Colonic mucosa (tissue), 4 donors: ENCODE measurements at regions not wholly inside any gene's neighbourhood (a gene's known extent, or its start where the extent isn't known, plus 50 kb on each side); places are given as distances from the start of the nearest gene placed in this dataset.

Experiments
- DNase-seq: peaks from one replicate; pipeline ENCODE4 v3.0.0-alpha.2; 2020
- H3K27ac ChIP-seq: fragments of 200-600 bp; one replicate; pipeline ENCODE4 v1.8.0; 2021
- H3K27me3 ChIP-seq: fragments of 200-600 bp; one replicate; pipeline ENCODE4 v1.8.0; 2021
- H3K36me3 ChIP-seq: fragments of 200-600 bp; one replicate; pipeline ENCODE4 v1.8.0; 2021
- H3K4me1 ChIP-seq: fragments of 200-600 bp; one replicate; pipeline ENCODE4 v1.8.0; 2021; ENCODE audit warnings: mild to moderate bottlenecking
- H3K4me3 ChIP-seq: fragments of 200-600 bp; one replicate; pipeline ENCODE4 v1.8.0; 2021
- H3K9ac ChIP-seq, 2 donors: one replicate each; pipeline ENCODE4 v1.7.0; 2013; ENCODE audit warnings: control low read depth in 2 of 2, low read depth in 2 of 2, low read length in 2 of 2
- H3K9me3 ChIP-seq: fragments of 200-600 bp; one replicate; pipeline ENCODE4 v1.8.0; 2021
- intact Hi-C: fragments of 100-400 bp; cut with DNase I; formaldehyde crosslinking; loops from one replicate; pipeline ENCODE4 v1.14.1; 2022
- TF ChIP-seq, protein P1 (sequence below): fragments of 200-600 bp; IDR thresholded peaks from one replicate; pipeline ENCODE4 v1.8.0; 2022; ENCODE audit warnings: antibody characterized with exemption, mild to moderate bottlenecking
- donor health status: healthy.
- donor health status: DM: no; HTN: no; CAD: no.
- donor health status: DM: no; HTN: no; CAD: no.

- Histone ChIP-seq H3K36me3 (no peaks in the 10 kb centered on the region), H3K27ac (no peak overlapping the region), H3K4me3 (no peak overlapping the region), H3K9me3 (no peaks in the 10 kb centered on the region), H3K9ac (no peak overlapping the region), H3K27me3 (no peaks in the 10 kb centered on the region), H3K4me1 (no peaks in the 10 kb centered on the region)
- DNase-seq = no peak
- TF ChIP-seq, protein P1, sequence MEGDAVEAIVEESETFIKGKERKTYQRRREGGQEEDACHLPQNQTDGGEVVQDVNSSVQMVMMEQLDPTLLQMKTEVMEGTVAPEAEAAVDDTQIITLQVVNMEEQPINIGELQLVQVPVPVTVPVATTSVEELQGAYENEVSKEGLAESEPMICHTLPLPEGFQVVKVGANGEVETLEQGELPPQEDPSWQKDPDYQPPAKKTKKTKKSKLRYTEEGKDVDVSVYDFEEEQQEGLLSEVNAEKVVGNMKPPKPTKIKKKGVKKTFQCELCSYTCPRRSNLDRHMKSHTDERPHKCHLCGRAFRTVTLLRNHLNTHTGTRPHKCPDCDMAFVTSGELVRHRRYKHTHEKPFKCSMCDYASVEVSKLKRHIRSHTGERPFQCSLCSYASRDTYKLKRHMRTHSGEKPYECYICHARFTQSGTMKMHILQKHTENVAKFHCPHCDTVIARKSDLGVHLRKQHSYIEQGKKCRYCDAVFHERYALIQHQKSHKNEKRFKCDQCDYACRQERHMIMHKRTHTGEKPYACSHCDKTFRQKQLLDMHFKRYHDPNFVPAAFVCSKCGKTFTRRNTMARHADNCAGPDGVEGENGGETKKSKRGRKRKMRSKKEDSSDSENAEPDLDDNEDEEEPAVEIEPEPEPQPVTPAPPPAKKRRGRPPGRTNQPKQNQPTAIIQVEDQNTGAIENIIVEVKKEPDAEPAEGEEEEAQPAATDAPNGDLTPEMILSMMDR = no peak
- intact Hi-C loops = no loop called here
Observed at GRCh38 chr22:27538666-27539065, 262.9 kb downstream of the MN1 start.

DNA sequence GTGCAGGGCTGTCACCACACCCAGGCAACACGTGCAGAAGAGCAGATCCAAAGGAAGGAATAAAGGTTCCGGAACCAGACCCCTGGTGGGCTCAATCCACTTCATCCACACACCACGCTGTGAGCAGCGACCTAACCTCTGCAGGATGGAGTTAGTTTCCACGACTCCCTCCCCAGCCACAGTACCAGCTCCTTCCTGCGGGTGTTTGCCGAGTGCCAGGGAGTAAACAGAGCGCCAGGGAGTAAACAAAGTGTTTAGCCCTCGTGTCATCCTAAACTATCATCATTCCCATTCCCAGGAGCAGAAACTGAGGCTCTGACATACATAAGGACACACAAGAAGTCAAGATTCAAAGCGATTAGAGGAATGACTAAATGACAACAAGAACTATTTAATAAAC lies 261.3 kb downstream of the MN1 start:
- TF ChIP-seq, protein P1 = no peak
- H3K27me3 ChIP-seq = no peaks in the 10 kb centered on the region
- H3K27ac ChIP-seq = no peak overlapping the region
- no peak overlapping the region for H3K9ac ChIP-seq
- no peaks in the 10 kb centered on the region for H3K9me3 ChIP-seq
- H3K4me1 ChIP-seq = no peaks in the 10 kb centered on the region
- no peak for DNase-seq
- no peak overlapping the region for H3K4me3 ChIP-seq
- intact Hi-C loops = no loop called here
- H3K36me3 ChIP-seq = no peaks in the 10 kb centered on the region

DNA sequence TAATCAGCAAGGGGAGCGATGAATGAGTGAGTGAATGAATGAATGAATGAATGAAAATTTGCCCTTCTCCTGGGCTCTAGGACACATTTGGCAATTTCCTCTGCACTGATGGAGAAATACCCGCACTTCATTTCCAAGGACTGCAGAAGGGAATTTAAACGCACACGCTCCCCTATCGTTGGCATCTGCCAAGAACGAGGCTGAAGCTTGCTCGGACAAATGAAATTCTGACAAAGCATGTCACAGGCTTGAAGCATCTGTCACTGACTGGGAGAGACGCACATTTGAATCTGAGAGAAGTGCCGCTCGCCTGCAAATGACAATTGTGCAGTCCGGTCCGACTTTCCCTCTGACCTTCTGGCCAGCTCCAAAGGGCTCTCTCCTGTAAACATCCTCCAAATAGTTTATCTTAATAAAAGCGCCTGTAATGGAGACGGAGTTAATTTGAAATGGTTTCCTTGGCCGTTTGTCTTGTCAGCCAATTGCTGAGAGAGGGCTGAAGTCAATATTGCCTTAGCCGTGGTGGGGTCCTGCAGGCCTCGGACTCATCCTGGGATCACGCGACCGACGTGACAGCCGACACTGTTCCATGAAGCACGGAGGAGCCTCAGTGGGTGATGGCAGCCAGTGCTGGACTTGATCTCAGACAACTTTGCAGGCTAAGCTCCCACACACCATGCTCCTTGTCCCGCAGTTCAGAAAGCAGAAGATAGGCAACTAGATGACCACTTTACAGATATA lies 260.7 kb downstream of the MN1 start:
- Histone ChIP-seq H3K4me1 (no peaks in the 10 kb centered on the region), H3K36me3 (no peaks in the 10 kb centered on the region), H3K9me3 (no peaks in the 10 kb centered on the region), H3K27ac (no peak overlapping the region), H3K4me3 (no peak overlapping the region), H3K9ac (no peak overlapping the region), H3K27me3 (no peaks in the 10 kb centered on the region)
- no peak for DNase-seq
- intact Hi-C loops = no loop called here
- TF ChIP-seq, protein P1 = no peak

GRCh38 chr22:27541836-27542235 lies 259.7 kb downstream of the MN1 start:
- Histone ChIP-seq H3K4me1 (no peaks in the 10 kb centered on the region), H3K4me3 (no peak overlapping the region), H3K9ac (no peak overlapping the region), H3K27ac (no peak overlapping the region), H3K27me3 (no peaks in the 10 kb centered on the region), H3K36me3 (no peaks in the 10 kb centered on the region), H3K9me3 (no peaks in the 10 kb centered on the region)
- intact Hi-C loops = no loop called here
- TF ChIP-seq, protein P1 = no peak
- DNase-seq = no peak

DNA sequence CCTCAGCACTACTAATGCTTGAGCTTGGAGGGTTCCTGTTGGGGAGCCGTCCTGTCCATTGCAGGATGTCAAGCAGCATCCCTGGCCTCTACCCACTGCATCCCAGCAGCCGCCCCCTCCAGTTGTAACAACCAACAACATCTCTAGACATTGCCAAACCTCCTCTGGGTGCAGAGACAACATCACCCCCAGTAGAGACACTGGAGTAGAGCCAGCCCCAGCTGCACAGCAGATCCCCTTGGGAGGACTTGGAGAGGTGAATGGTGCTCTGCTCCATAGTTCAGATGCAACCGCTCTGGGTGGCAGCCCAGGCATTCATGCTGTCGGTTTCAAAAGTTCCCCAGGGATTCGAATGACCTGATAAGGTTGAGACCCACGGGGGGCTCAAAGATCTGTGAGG lies 259.0 kb downstream of the MN1 start:
- DNase-seq = no peak
- Histone ChIP-seq H3K9ac (no peak overlapping the region), H3K27me3 (no peaks in the 10 kb centered on the region), H3K36me3 (no peaks in the 10 kb centered on the region), H3K4me1 (no peaks in the 10 kb centered on the region), H3K9me3 (no peaks in the 10 kb centered on the region), H3K4me3 (no peak overlapping the region), H3K27ac (no peak overlapping the region)
- intact Hi-C loops = no loop called here
- TF ChIP-seq, protein P1 = no peak
